ENCODE measurements at regions not wholly inside any gene's neighbourhood (a gene's known extent, or its start where the extent isn't known, plus 50 kb on each side); places are given as distances from the start of the nearest gene placed in this dataset.
A peak's percentile ranks its signal among the peaks of the same experiment; 100 is the strongest.

DNA sequence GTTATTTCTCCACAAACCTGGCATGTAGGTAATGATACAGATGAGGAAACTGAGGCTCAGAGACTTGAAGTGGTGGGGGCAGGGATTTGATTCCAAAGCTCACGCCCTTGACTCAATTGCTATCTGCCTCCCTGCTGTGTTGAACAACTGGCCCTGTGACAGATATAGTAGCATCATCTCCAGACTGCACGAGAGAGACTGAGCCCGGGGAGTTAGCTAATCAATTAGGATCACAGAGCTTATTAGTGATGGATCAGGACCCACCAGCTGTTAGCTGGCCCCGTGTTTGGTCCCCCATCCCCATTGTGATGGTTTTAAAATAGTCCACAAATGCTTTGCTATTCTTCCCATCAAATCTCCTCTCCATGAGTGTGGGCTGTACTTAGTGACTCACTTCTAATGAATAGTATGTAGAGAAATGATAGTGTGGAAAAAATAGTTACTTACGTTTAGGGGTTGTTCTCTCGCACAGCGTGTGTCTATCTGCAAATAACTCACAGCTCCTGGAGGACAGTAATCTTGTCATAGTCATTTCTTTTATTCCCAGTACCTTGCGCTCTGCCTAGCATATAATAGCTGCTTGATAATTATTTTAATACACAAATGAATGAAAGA, 74.4 kb upstream of the KLF13 start:
- in situ Hi-C loops (cut with HindIII; ENCODE audit: low pct_ligation_motif_present, low pct_unique_long_range_greater_than_20kb, low sequenced_read_pairs), result no loop called here
- no peak for DNase-seq

DNA sequence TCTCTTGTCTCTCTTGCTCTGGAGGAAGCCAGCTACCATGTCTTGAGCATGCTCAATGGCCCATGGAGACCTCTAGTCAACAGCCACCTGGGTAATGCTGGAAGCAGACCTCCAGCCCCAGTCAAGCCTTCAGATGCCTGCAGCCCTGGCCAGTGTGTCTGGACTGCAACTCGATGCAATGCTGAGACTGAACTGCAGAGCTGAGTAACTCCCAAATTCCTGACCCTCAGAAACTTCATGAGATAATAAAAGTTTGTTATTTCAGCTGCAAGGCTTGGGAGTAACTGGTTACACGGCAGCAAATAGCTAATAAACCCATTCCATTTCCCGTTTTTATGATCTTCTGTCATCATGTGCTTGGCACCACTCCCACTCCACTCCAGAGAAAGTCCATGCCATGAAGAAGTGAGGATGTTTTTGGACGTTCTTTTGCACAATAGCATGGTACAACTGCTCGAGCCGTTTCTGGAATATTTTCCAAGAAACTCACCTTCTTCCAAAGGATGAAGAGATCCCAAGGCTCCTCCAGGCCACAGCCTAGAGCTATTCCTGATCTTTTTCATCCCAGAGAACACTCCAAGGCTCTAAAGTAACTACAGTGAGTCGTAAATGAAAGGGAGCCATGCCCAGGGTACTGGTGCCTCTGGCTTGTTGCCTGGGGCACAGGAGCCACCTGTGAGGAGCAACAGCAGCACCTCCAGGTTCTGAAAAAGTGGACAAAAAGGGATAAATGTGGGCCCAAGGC, 72.0 kb upstream of the KLF13 start:
- in situ Hi-C loops (cut with HindIII; ENCODE audit: low pct_ligation_motif_present, low pct_unique_long_range_greater_than_20kb, low sequenced_read_pairs), result no loop called here
- no peak for DNase-seq

DNA sequence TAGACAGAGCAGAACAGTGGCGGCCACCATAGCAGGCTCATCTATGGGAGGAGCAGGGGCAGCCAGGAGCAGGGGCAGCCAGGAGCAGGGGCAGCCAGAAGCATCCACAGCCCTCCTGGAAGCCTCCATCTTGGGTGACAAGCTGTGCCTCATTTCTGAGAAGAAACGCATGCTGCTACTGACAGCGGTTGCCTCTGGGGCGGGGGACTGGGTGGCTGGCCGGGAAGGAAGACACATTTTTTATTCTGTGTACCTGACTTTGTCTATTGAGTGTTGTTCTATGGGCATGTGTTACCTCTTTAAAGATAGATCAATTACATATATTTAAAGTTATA, 71.5 kb upstream of the KLF13 start:
- no peak for DNase-seq
- in situ Hi-C loops (cut with HindIII; ENCODE audit: low pct_ligation_motif_present, low pct_unique_long_range_greater_than_20kb, low sequenced_read_pairs), result no loop called here

DNA sequence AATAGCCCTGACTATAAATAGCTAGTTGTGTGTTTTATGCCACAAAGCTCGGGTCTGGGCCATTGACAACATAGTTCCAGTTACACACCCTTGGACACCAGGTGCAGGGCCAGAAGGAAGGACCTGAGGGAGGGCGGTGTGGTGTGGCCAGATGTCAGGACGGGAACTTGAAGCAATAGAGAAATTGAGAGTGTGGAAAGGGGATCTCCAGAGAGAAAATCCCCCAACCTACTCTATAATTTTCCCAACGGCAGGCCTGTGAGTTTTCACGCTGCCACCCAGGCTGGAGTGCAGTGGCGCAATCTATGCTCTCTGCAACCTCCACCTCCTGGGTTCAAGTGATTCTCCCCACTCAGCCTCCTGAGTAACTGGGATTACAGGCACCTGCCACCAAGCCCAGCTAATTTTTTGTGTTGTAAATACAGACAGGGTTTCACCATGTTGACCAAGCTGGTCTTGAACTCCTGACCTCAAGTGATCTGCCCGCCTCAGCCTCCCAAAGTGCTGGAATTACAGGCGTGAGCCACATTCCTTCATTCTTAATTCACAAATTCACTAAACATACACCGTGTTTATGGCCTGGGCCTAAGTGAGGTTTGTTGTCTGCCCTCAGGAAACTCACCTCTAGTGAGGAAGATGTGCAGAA, 70.8 kb upstream of the KLF13 start:
- in situ Hi-C loops (cut with HindIII; ENCODE audit: low pct_ligation_motif_present, low pct_unique_long_range_greater_than_20kb, low sequenced_read_pairs), result no loop called here
- DNase-seq, result no peak

DNA sequence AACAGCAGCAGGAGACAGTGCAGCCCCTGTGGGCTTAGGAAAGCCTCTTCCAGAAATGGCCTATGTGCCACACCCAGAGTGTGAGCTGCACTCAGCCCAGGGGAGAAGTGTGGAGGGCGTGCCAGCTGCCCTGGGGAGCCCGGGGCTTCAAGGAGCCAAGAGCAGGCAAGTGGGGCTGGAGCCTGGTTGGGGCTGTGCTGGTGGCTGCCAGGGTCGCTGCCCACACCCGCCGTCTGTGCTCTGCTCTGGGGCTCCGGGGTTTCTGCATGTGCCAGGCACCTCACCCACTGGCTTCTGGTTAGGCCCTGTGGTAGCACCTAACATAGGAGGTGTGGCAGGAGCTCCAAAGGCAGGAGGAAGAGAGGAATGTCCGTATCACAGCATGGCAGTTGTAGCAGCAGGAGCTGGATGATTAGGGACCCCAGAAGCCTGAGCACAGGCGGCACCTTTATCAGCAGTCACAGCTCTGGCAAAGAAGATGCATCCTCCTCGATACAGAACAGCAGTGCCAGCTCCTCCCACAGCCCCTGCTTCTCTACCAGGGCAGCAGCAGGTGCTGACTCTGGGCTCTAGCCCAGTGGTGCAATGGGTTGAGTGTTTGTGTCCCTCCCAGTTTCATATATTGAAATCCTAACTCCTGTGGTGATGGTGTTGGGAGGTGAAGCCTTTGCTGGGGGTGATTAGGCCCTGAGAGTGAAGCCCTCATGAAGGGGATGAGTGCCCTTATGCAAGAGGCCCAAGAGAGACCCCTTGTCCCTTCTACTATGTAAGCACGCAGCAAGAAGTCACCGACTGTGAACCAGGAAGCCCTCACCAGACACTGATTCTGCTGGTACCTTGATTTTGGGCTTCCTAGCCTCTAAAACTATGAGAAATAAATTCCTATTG, 70.0 kb upstream of the KLF13 start:
- no peak for DNase-seq
- in situ Hi-C loops (cut with HindIII; ENCODE audit: low pct_ligation_motif_present, low pct_unique_long_range_greater_than_20kb, low sequenced_read_pairs), result no loop called here

DNA sequence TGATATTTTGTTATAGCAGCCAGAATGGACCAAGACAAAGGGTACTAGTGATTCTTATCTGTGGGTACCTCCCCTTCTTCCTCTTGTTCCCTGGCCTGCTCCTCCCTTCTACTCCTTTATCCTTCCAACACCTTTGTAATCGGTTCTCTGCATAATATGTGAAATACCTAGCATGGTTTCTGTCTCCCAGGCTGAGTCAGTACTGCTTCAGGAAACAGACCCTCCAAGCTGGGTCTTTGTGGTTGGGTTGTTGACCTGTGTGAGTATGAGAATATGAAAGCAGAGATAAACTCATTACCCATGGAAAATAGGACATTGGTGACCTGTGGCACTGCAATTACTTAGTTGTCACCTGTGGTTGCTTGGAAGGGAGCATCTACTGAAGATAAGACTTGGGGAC, 69.3 kb upstream of the KLF13 start:
- DNase-seq, result no peak
- in situ Hi-C loops (cut with HindIII; ENCODE audit: low pct_ligation_motif_present, low pct_unique_long_range_greater_than_20kb, low sequenced_read_pairs), result no loop called here

DNA sequence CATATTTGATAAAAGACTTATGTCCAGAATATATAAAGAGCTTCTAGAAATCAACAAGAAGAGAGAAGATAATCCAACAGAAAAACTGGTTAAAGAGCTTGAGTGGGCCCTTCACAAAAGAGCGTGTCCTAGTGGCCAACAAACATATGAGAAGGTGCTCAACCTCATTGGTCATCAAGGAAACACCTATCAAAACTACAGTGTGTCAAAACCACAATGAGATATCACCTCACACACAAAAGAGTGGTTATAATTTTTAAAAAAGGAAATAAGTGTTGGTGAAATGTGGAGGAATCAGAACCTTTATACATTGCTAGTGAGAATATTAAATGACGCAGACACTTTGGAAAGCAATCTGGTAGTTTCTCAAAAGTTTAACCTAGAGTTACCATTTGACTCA, 68.4 kb upstream of the KLF13 start:
- no peak for DNase-seq
- in situ Hi-C loops (cut with HindIII; ENCODE audit: low pct_ligation_motif_present, low pct_unique_long_range_greater_than_20kb, low sequenced_read_pairs), result no loop called here

DNA sequence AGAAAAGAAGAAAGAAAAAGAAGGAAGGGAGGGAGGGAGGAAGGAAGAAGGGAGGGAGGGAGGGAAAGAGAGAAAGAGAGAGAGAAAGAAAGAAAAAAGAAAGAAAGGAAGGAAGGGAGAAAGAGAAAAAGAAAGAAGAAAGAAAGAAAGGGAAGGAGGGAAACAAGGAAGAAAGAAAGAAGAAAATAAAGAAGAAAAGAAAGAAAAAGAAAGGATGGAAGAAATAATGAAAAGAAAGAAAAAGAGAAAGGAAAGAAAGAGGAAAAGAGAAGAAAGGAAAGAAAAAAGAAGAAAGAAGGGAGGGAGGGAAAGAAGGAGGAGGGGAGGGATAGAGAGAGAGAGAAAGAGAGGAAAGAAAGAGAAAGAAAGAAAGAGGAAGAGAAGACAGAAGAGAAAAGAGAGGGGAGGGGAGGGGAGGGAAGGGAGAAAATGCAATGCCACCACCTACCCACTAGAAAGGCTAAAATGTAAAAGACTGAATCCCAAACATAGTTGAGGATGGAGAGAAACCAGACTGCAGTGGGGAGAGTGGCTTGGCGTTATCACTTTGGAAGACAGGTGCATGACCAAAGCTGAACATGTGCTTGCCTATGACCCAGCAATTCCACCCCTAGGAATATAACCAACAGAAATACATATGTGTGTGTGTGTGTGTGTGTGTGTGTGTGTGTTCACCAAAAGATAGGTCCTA, 66.9 kb upstream of the KLF13 start:
- in situ Hi-C loops (cut with HindIII; ENCODE audit: low pct_ligation_motif_present, low pct_unique_long_range_greater_than_20kb, low sequenced_read_pairs), result no loop called here

DNA sequence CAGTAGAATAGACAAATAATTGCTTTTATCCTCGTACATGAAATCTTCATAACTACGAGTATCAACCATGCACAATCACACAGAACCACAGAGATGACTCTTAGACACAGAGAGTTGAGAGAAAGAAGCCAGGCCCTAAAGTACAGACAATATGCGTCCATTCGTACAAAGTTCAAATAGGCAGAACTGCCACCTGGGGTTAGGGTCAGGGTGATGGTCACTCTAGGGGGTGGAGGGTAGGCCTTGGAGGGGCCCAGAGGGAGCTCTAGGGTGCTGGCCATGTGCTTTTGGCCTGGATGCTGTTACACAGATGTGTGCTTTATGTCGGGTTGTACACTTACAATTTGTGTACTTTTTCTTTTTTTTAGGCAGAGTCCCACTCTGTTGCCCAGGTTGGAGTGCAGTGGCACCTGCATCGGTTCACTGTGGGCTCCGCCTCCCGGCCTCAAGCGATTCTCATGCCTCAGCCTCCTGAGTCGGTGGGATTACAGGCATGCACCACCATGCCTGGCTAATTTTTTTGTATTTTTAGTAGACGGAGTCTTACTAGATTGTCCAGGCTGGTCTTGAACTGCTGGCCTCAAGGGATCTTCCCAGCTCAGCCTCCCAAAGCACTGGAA, 65.9 kb upstream of the KLF13 start:
- in situ Hi-C loops (cut with HindIII; ENCODE audit: low pct_ligation_motif_present, low pct_unique_long_range_greater_than_20kb, low sequenced_read_pairs), result no loop called here
- no peak for DNase-seq

More for the DNA sequence above, 66.9 kb upstream of the KLF13 start:
- no peak for DNase-seq

DNA sequence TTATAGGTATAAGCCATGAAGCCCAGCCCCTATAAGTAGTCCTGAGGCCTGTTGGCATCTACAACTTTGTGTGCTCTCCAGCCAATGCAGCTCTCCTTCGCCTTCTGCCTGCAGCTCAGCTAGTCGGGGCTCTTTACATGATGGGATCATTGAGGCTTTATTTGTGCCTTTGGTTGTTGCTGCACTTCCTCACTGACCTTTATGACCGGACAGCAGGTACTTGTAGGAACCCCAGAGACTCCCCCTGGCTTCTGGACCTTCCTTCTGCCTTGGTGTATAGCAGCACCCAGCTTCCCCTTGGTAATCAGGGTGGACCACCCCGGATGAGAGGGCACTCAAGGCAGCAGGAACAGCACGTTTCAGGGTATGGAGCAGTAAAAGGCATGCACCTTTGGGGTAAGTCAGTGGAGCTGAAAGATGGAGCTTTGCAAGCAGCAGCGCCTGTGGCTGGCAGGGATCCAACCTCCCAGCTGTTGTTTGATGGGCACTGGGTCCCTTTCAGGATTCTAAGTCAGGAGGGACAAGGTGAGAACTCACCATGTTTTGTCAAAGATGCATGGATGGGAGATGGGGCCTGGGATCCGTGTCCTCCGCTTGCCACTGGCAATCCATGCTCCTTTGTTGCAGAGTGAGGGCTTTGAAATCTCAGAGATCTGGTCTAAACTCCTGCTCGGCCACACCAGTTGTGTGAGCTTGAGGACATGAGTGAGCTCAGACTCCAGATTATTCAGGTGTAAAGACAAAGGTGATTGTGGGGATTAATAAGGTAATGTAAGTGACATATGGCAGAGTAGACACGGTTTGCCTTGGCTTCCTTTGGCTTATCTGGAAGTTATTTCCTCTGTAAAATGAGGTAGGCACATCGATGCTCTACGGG, 65.1 kb upstream of the KLF13 start:
- in situ Hi-C loops (cut with HindIII; ENCODE audit: low pct_ligation_motif_present, low pct_unique_long_range_greater_than_20kb, low sequenced_read_pairs), result no loop called here

DNA sequence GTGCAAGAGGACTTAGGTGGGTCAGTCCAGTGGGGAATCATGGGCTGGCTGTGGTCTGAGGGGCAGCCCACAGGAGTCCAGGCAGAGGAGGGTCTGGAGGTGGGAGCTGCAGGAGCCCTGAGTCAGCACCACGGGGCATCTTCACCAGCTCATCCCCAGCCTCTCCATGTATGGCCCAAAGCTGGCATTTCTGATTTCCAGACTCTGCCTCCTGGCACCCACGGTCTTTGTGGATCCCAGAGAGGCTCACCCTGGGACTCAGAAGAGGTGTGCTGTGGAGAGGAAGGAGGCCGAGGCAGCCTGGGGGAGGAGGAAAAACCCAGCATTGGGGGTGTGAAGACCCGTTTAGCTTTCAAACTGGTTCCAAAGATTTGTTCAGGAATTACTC, 64.5 kb upstream of the KLF13 start:
- DNase-seq, result no peak
- in situ Hi-C loops (cut with HindIII; ENCODE audit: low pct_ligation_motif_present, low pct_unique_long_range_greater_than_20kb, low sequenced_read_pairs), result no loop called here

More for the DNA sequence above, 65.1 kb upstream of the KLF13 start:
- DNase-seq, result no peak

DNA sequence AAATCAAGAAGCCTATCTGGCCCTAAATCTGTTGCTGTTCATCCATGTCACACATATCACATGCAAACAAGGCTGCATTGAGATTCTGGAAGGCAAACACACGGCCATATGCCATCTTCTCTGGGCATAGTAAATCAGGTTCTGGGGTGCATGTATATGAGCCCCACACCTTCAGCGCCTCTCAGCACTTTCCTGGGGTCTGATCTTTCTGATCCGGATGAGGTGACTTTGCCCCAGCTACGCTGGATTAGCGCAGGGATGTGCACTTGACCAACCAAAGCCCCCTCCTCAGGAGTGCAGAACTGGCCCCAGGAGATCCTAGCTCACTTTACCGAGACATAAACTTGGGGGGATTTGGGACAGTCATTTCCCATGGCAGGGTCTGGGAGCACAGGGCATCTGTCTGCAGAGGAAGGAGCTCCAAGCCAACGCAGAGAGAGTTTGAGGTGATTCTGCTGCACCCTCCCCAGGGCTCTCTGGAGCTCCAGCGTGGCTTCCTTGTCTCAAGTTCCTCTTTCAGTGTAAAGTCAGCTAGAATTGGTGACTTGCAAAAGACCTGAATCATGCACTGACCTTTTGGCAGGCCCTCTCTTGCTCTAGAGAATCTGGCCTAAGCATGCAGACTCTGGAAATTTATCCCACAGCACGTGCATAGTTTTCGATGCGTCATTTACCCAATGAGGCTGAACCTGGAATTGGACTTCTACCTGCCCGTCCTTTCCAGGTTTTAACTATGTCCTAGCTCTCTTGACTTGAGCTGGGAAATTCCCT, 63.5 kb upstream of the KLF13 start:
- peak; percentile 7 for DNase-seq
- in situ Hi-C loops (cut with HindIII; ENCODE audit: low pct_ligation_motif_present, low pct_unique_long_range_greater_than_20kb, low sequenced_read_pairs), result no loop called here

DNA sequence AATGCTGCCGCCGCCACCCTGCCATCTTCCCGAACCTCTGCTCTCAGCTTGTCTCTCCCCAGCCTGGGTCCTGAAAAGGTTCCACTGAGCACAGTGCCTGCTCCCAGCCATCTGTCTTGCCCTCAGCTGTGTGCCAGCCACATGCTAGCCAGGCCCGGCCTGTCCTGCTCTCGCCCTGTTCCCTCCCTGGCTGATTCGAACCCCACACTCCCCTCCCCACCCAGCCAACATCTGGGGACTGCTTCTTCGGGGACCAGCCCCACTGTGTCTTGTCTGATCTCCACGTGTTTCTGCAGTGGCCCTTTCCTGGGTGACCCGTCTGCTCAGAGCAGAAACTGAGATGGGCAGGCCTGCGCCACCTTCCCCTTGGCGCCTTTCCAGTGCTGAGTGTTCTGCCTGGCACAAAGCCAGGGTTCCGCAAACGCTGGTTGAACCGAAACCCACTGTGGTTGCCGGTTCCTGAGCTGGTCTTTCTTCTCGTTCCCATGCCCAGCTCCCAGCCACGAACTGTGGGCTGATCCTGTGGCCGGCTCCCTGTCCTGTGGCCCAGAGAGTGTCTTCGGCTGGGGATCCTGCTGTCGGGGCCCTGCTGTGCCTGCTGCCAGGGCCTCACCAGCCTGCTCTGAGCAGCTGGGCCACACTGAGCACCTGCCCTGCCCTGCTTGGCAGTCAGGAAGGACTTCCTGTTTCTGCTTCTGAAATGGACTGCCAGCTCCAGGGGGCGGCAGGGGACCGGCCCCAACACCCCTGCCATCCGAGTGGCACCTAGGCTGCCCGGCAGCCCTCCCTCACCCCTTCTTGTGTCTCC, 62.7 kb upstream of the KLF13 start:
- in situ Hi-C loops (cut with HindIII; ENCODE audit: low pct_ligation_motif_present, low pct_unique_long_range_greater_than_20kb, low sequenced_read_pairs), result no loop called here
- DNase-seq, result no peak

DNA sequence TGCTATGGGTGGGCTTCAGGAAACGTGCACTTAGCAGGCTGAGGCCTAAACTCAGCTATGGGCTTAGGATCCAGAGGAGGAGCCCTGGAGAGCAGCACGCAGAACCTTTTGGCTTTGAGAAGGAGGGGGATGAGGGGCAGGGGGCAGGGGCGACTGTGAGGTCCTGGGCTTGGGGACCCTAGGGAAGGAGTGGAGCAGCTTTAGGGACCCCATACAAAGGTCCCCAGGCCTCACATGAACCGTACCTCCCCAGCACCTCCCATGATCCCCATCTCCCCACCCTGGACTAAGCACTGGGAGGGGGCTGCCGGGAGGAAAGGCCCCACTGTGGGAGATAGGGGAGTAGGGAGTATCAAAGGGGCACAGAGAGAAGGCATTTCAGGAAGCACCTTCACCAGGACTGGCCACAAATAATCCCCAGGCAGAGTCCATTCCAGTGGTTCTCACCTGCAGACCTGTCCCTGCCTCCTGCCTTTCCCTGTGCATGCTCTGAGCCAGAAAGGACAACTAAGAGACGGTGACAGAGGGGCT, 62.0 kb upstream of the KLF13 start:
- in situ Hi-C loops (cut with HindIII; ENCODE audit: low pct_ligation_motif_present, low pct_unique_long_range_greater_than_20kb, low sequenced_read_pairs), result no loop called here
- no peak for DNase-seq

DNA sequence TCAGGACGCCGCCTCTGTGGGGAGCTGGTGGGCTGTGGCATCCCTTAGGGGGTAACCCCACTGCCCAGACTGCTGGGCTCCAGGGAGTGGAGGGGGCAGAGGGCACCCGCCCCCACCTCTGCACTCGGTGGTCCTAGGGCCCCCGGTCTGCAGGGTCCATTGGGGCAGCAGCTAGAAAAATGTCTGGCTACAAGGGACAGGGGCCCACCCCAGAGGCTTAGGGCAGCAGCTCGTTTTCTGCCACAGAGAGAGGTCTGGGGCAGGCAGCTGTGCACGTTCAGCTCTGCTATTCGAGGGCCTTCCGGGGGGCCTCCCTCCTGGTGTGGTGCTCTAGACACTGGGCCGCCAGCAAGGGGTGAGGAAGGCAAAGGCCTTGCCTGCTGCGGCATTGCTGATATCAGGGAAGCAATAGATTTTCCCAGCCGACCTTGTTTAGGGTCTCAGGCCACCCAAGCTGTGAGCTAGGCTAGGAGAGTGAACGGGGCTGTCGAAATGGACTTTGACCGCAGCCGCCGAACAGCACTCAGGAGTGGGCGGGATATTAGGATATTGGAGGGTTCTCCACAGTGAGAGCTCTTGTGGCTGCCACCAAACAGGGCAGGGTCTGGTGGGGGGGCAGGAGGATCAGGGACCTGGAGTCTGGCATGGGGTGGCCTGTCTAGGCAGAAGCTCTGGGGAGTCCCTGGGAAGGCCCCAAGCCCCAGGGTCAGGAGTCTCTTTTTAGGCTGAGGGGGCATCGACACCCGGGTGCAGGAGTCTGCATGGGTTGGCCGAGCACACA, 61.4 kb upstream of the KLF13 start:
- in situ Hi-C loops (cut with HindIII; ENCODE audit: low pct_ligation_motif_present, low pct_unique_long_range_greater_than_20kb, low sequenced_read_pairs), result no loop called here
- DNase-seq, result no peak
